Endothelial cell of umbilical vein (primary cell): ENCODE measurements at regions not wholly inside any gene's neighbourhood (a gene's known extent, or its start where the extent isn't known, plus 50 kb on each side); places are given as distances from the start of the nearest gene placed in this dataset.

Experiments used
- BruUV-seq: library from RNA; stranded (reverse); fragments of 400-500 nt; replicated peaks from 2 replicates; lab custom pipeline; 2021; lab: Mats Ljungman, UMichigan
- CTCF ChIA-PET: fragments of 300-600, 350-600 bp; sonication (Branson Sonifier 250); formaldehyde crosslinking; loops from one replicate; lab custom pipeline; 2021; ENCODE audit warnings: antibody characterized with exemption, inconsistent platforms; lab: Charles Lee
- POLR2A ChIA-PET: fragments of 300-600, 350-600 bp; sonication (Branson Sonifier 250); formaldehyde crosslinking; loops from one replicate; lab custom pipeline; 2021; ENCODE audit warnings: antibody characterized with exemption, inconsistent platforms; lab: Charles Lee
- DNase-seq: peaks from one replicate; pipeline ENCODE4 v3.0.0-alpha.2; 2011; ENCODE audit warnings: low read depth, low spot score
- FAIRE-seq: peaks from 2 replicates; lab custom pipeline; 2011; peaks lifted over from hg19 to GRCh38; lab: Jason Lieb, UNC
- H2AFZ ChIP-seq: 2 replicates; pipeline ENCODE4 v1.6.0; 2012; ENCODE audit warnings: low read depth, low read length, control low read depth, inconsistent platforms
- H3K27ac ChIP-seq: 2 replicates; pipeline ENCODE4 v1.5.1; 2011; ENCODE audit warnings: low read depth, mild to moderate bottlenecking, control low read depth, low read length, moderate library complexity; ENCODE audit not compliant: insufficient read depth
- H3K27me3 ChIP-seq, 2 experiments: 2 replicates each; pipeline versions ENCODE4 v1.6.0 to v1.6.1; 2011; ENCODE audit warnings: low read length in 2 of 2, mixed read lengths in 1 of 2; ENCODE audit not compliant: control insufficient read depth in 2 of 2, insufficient read depth in 2 of 2
- H3K36me3 ChIP-seq, 2 experiments: 2 replicates in 1 of 2; 3 replicates in 1 of 2; pipeline ENCODE4 v1.5.1; 2011; ENCODE audit warnings: low read length in 2 of 2, mild to moderate bottlenecking in 1 of 2, moderate library complexity in 1 of 2; ENCODE audit not compliant: control insufficient read depth in 2 of 2, insufficient read depth in 2 of 2; ENCODE audit errors: extremely low read depth in 1 of 2
- H3K4me1 ChIP-seq: 3 replicates; pipeline ENCODE4 v1.5.1; 2011; ENCODE audit warnings: mild to moderate bottlenecking, low read length; ENCODE audit not compliant: control insufficient read depth, insufficient read depth; ENCODE audit errors: extremely low read depth
- H3K4me2 ChIP-seq: 2 replicates; pipeline ENCODE4 v1.6.1; 2011; ENCODE audit warnings: low read length, control low read depth, mixed read lengths; ENCODE audit not compliant: insufficient read depth
- H3K4me3 ChIP-seq, 3 experiments: fragments of 200-600 bp in 1 of 3; sonication (generic), shearing (Covaris generic) in 1 of 3; replicated peaks in 1 of 3; 2 replicates each; pipeline ENCODE4 v1.5.1; 2011 to 2016; ENCODE audit warnings: control low read depth in 3 of 3, low read length in 3 of 3, mild to moderate bottlenecking in 2 of 3, inconsistent platforms in 1 of 3, low read depth in 1 of 3, moderate library complexity in 1 of 3; ENCODE audit not compliant: insufficient read depth in 1 of 3
- H3K79me2 ChIP-seq: 2 replicates; pipeline ENCODE4 v1.6.0; 2012; ENCODE audit warnings: low read length, inconsistent platforms; ENCODE audit not compliant: control insufficient read depth, insufficient read depth
- H3K9ac ChIP-seq: replicated peaks from 2 replicates; pipeline ENCODE3; 2011; ENCODE audit warnings: low read length, control low read depth; ENCODE audit not compliant: insufficient read depth; ENCODE audit errors: extremely low read depth
- H3K9me1 ChIP-seq: replicated peaks from 3 replicates; pipeline ENCODE4 v1.6.0; 2011; ENCODE audit warnings: mild to moderate bottlenecking, low read length; ENCODE audit not compliant: control insufficient read depth, insufficient read depth; ENCODE audit errors: extremely low read depth
- H3K9me3 ChIP-seq: replicated peaks from 2 replicates; pipeline ENCODE4 v1.5.1; 2012; ENCODE audit warnings: low read length, inconsistent platforms; ENCODE audit not compliant: control insufficient read depth, insufficient read depth
- H4K20me1 ChIP-seq: replicated peaks from 2 replicates; pipeline ENCODE3; 2011; ENCODE audit warnings: mild to moderate bottlenecking, low read length; ENCODE audit not compliant: control insufficient read depth, insufficient read depth; ENCODE audit errors: extremely low read depth
- EZH2 ChIP-seq: IDR thresholded peaks from 2 replicates; pipeline ENCODE4 v1.6.1; 2012; ENCODE audit warnings: borderline replicate concordance, low read depth, mild to moderate bottlenecking, moderate library complexity, low read length, inconsistent platforms; ENCODE audit not compliant: severe bottlenecking
- FOS ChIP-seq: IDR thresholded peaks from 2 replicates; pipeline ENCODE4 v1.6.1; 2011; ENCODE audit warnings: mild to moderate bottlenecking, low read length, moderate library complexity, borderline replicate concordance; ENCODE audit not compliant: insufficient read depth
- GATA2 ChIP-seq: IDR thresholded peaks from 2 replicates; pipeline ENCODE4 v1.7.0; 2011; ENCODE audit warnings: low read depth, mild to moderate bottlenecking, moderate library complexity, mixed read lengths, low read length; ENCODE audit not compliant: insufficient read length, insufficient read depth
- JUN ChIP-seq: IDR thresholded peaks from 2 replicates; pipeline ENCODE4 v1.6.1; 2011; ENCODE audit warnings: borderline replicate concordance, low read depth; ENCODE audit not compliant: insufficient read length, insufficient read depth
- MYC ChIP-seq: IDR thresholded peaks from one replicate; pipeline ENCODE4 v1.6.1; 2011; ENCODE audit warnings: mild to moderate bottlenecking, low read depth, low read length
- POLR2A ChIP-seq: IDR thresholded peaks from 2 replicates; pipeline ENCODE4 v1.6.1; 2012; ENCODE audit warnings: low read depth, mild to moderate bottlenecking, control low read depth, low read length
- POLR2AphosphoS5 ChIP-seq: IDR thresholded peaks from 2 replicates; pipeline ENCODE4 v1.6.1; 2012; ENCODE audit warnings: low read depth, mild to moderate bottlenecking, control low read depth, low read length, moderate library complexity; ENCODE audit not compliant: insufficient read depth
- dilution Hi-C: fragments of 300-500 bp; cut with MboI; formaldehyde crosslinking; loops from one replicate; pipeline ENCODE4 v1.15.0; 2019; ENCODE audit warnings: low sequenced_read_pairs; ENCODE audit not compliant: extremely low pct_ligation_motif_present
- intact Hi-C: fragments of 100-400 bp; cut with micrococcal nuclease; formaldehyde crosslinking; loops from one replicate; pipeline ENCODE4 v1.10.0; 2022
- TF ChIP-seq, protein P1 (sequence below): IDR thresholded peaks from 2 replicates; pipeline ENCODE4 v1.6.1; 2011; ENCODE audit not compliant: insufficient read depth, insufficient read length
- TF ChIP-seq, protein P2 (sequence below), 2 donors: IDR thresholded peaks; 1 replicate in 1 of 2; 2 replicates in 1 of 2; pipeline ENCODE4 v1.5.1; 2011; ENCODE audit warnings: low read length in 2 of 2, mild to moderate bottlenecking in 2 of 2, moderate library complexity in 2 of 2, control low read depth in 1 of 2, inconsistent platforms in 1 of 2, low read depth in 1 of 2; ENCODE audit not compliant: insufficient read depth in 1 of 2; ENCODE audit errors: extremely low read depth in 1 of 2

GRCh38 chr9:100667448-100667847, 89.6 kb downstream of the CAVIN4 start:
- Histone ChIP-seq H3K9me3 (no peaks in the 10 kb centered on the region), H3K36me3 (no peaks in the 10 kb centered on the region), H2AFZ (no peak overlapping the region), H3K4me1 (no peaks in the 10 kb centered on the region), H3K4me3 (no peak overlapping the region), H4K20me1 (no peaks in the 10 kb centered on the region), H3K9me1 (no peaks in the 10 kb centered on the region), H3K27me3 (no peaks in the 10 kb centered on the region), H3K4me2 (no peak overlapping the region), H3K9ac (no peak overlapping the region), H3K79me2 (no peaks in the 10 kb centered on the region), H3K27ac (no peak overlapping the region)
- DNase-seq = no peak
- dilution Hi-C loops (no loop called here), intact Hi-C loops (no loop called here)
- TF ChIP-seq FOS = no peak
- TF ChIP-seq, protein P1, sequence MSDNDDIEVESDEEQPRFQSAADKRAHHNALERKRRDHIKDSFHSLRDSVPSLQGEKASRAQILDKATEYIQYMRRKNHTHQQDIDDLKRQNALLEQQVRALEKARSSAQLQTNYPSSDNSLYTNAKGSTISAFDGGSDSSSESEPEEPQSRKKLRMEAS = no peak
- no peak for TF ChIP-seq EZH2
- no peak for TF ChIP-seq POLR2AphosphoS5
- no peak for TF ChIP-seq JUN
- TF ChIP-seq, protein P2, sequence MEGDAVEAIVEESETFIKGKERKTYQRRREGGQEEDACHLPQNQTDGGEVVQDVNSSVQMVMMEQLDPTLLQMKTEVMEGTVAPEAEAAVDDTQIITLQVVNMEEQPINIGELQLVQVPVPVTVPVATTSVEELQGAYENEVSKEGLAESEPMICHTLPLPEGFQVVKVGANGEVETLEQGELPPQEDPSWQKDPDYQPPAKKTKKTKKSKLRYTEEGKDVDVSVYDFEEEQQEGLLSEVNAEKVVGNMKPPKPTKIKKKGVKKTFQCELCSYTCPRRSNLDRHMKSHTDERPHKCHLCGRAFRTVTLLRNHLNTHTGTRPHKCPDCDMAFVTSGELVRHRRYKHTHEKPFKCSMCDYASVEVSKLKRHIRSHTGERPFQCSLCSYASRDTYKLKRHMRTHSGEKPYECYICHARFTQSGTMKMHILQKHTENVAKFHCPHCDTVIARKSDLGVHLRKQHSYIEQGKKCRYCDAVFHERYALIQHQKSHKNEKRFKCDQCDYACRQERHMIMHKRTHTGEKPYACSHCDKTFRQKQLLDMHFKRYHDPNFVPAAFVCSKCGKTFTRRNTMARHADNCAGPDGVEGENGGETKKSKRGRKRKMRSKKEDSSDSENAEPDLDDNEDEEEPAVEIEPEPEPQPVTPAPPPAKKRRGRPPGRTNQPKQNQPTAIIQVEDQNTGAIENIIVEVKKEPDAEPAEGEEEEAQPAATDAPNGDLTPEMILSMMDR (IDR thresholded peaks at IDR 0.05; ENCODE audit: extremely low read depth in 1 of 2, insufficient read depth in 1 of 2, low read depth in 1 of 2, low read length in 2 of 2) = no peak
- no peak for TF ChIP-seq GATA2
- TF ChIP-seq MYC = no peak
- TF ChIP-seq POLR2A = no peak
- ChIA-PET CTCF (no interaction called here), POLR2A (no interaction called here)
- no TSS peak for BruUV-seq
- no peak for FAIRE-seq
